Activated CD8-positive, alpha-beta T cell treated with anti-CD3 and anti-CD28 coated beads, Interleukin-2, amount 10 ng/mL, durations not matched to agents 7 days and 5 days (primary cell): ENCODE measurements at regions not wholly inside any gene's neighbourhood (a gene's known extent, or its start where the extent isn't known, plus 50 kb on each side); places are given as distances from the start of the nearest gene placed in this dataset.

Experiments
- ATAC-seq: fragments of 150-1000 bp; cut with Tn5 transposase; one replicate; pipeline ENCODE4 v1.10.0; 2021; ENCODE audit warnings: moderate library complexity
- CTCF ChIA-PET: fragments of 350-600 bp; sonication (Branson Sonifier 250); formaldehyde crosslinking; loops from one replicate; lab custom pipeline; 2021; ENCODE audit warnings: antibody characterized with exemption; lab: Charles Lee
- POLR2A ChIA-PET: fragments of 350-600 bp; sonication (Branson Sonifier 250); formaldehyde crosslinking; loops from one replicate; lab custom pipeline; 2021; ENCODE audit warnings: antibody characterized with exemption; lab: Charles Lee
- DNase-seq: peaks from one replicate; pipeline ENCODE4 v3.0.0-alpha.2; 2020
- H3K27ac Mint-ChIP-seq: one replicate; pipeline ENCODE4 v1.8.0; 2021; ENCODE audit warnings: mild to moderate bottlenecking, mixed read lengths
- H3K27me3 Mint-ChIP-seq: one replicate; pipeline ENCODE4 v1.8.0; 2021; ENCODE audit warnings: low read depth, mixed read lengths
- H3K36me3 Mint-ChIP-seq: one replicate; pipeline ENCODE4 v1.8.0; 2021; ENCODE audit warnings: low read depth, mixed read lengths
- H3K4me1 Mint-ChIP-seq: one replicate; pipeline ENCODE4 v1.8.0; 2021; ENCODE audit warnings: low read depth, mixed read lengths
- H3K4me3 Mint-ChIP-seq: one replicate; pipeline ENCODE4 v1.8.0; 2021; ENCODE audit warnings: mild to moderate bottlenecking, mixed read lengths
- H3K9me3 Mint-ChIP-seq: one replicate; pipeline ENCODE4 v1.8.0; 2022; ENCODE audit warnings: mixed read lengths; ENCODE audit not compliant: insufficient read depth

GRCh38 chr15:70276401-70276800, 178.7 kb upstream of the TLE3 start:
- ChIA-PET CTCF (no interaction called here), POLR2A (no interaction called here)
- H3K27ac Mint-ChIP-seq = no peak overlapping the region
- H3K9me3 Mint-ChIP-seq = no peaks in the 10 kb centered on the region
- no peak overlapping the region for H3K4me3 Mint-ChIP-seq
- H3K27me3 Mint-ChIP-seq = peaks cover 8% of the 10 kb centered on the region
- no peaks in the 10 kb centered on the region for H3K36me3 Mint-ChIP-seq
- DNase-seq (no peak), ATAC-seq (no peak)
- peaks cover 13% of the 10 kb centered on the region for H3K4me1 Mint-ChIP-seq

- no peak overlapping the region for H3K4me3 Mint-ChIP-seq
- H3K36me3 Mint-ChIP-seq = no peaks in the 10 kb centered on the region
- H3K27ac Mint-ChIP-seq = no peak overlapping the region
- DNase-seq (no peak), ATAC-seq (no peak)
- ChIA-PET CTCF (no interaction called here), POLR2A (no interaction called here)
- H3K27me3 Mint-ChIP-seq = peaks cover 13% of the 10 kb centered on the region
- H3K9me3 Mint-ChIP-seq = no peaks in the 10 kb centered on the region
- peaks cover 10% of the 10 kb centered on the region for H3K4me1 Mint-ChIP-seq
Observed at GRCh38 chr15:70275461-70276138, 177.9 kb upstream of the TLE3 start.

- Mint-ChIP-seq H3K4me3 (no peak overlapping the region), H3K27me3 (peaks cover 15% of the 10 kb centered on the region), H3K27ac (no peak overlapping the region), H3K4me1 (peaks cover 12% of the 10 kb centered on the region), H3K36me3 (no peaks in the 10 kb centered on the region), H3K9me3 (no peaks in the 10 kb centered on the region)
- DNase-seq (no peak), ATAC-seq (no peak)
- POLR2A ChIA-PET = no interaction called here
- CTCF ChIA-PET = interaction anchor here (2.2 kb wide), 1 partner anchor 192 kb away, joined by 6 read pairs; no protein-coding TSS in a partner anchor
Observed at GRCh38 chr15:70274908-70275307, 177.2 kb upstream of the TLE3 start.

- Mint-ChIP-seq H3K27ac (no peak overlapping the region), H3K4me1 (peaks cover 14% of the 10 kb centered on the region), H3K36me3 (no peaks in the 10 kb centered on the region), H3K27me3 (peaks cover 18% of the 10 kb centered on the region), H3K9me3 (no peaks in the 10 kb centered on the region), H3K4me3 (no peak overlapping the region)
- no peak for DNase-seq
- ATAC-seq = no peak
- POLR2A ChIA-PET = no interaction called here
- CTCF ChIA-PET = interaction anchor here (1.1 to 2.2 kb wide), 4 partner anchors 15 to 193 kb away, joined by 3 to 6 read pairs (median 4); no protein-coding TSS in a partner anchor
Observed at GRCh38 chr15:70274255-70274880, 176.7 kb upstream of the TLE3 start.

- Mint-ChIP-seq H3K27me3 (peaks cover 19% of the 10 kb centered on the region), H3K4me3 (no peak overlapping the region), H3K36me3 (no peaks in the 10 kb centered on the region), H3K4me1 (peaks cover 14% of the 10 kb centered on the region), H3K27ac (no peak overlapping the region), H3K9me3 (no peaks in the 10 kb centered on the region)
- no peak for ATAC-seq
- ChIA-PET POLR2A (no interaction called here), CTCF (interaction anchor here (1.1 to 2.2 kb wide), 4 partner anchors 14 to 193 kb away, joined by 3 to 6 read pairs (median 4); no protein-coding TSS in a partner anchor)
- DNase-seq = no peak
Observed at GRCh38 chr15:70273808-70274207, 176.1 kb upstream of the TLE3 start.

- H3K27ac Mint-ChIP-seq = no peak overlapping the region
- H3K4me3 Mint-ChIP-seq = no peak overlapping the region
- ChIA-PET CTCF (interaction anchor here (1.2 to 2.2 kb wide), 3 partner anchors 13 to 194 kb away, joined by 3 to 6 read pairs (median 6); no protein-coding TSS in a partner anchor), POLR2A (no interaction called here)
- no peak for DNase-seq
- H3K27me3 Mint-ChIP-seq = peaks cover 26% of the 10 kb centered on the region
- no peaks in the 10 kb centered on the region for H3K9me3 Mint-ChIP-seq
- no peak for ATAC-seq
- H3K4me1 Mint-ChIP-seq = peaks cover 16% of the 10 kb centered on the region
- H3K36me3 Mint-ChIP-seq = no peaks in the 10 kb centered on the region
Observed at GRCh38 chr15:70272565-70273355, 175.0 kb upstream of the TLE3 start.

GRCh38 chr15:70271422-70272088, 173.8 kb upstream of the TLE3 start:
- DNase-seq (no peak), ATAC-seq (no peak)
- no peaks in the 10 kb centered on the region for H3K36me3 Mint-ChIP-seq
- CTCF ChIA-PET = no interaction called here
- no peak overlapping the region for H3K27ac Mint-ChIP-seq
- POLR2A ChIA-PET = no interaction called here
- no peaks in the 10 kb centered on the region for H3K9me3 Mint-ChIP-seq
- H3K4me3 Mint-ChIP-seq = no peak overlapping the region
- peaks cover 36% of the 10 kb centered on the region for H3K27me3 Mint-ChIP-seq
- peaks cover 27% of the 10 kb centered on the region for H3K4me1 Mint-ChIP-seq

GRCh38 chr15:70270752-70271111, 173.0 kb upstream of the TLE3 start:
- ATAC-seq = no peak

GRCh38 chr15:70269991-70270751, 172.5 kb upstream of the TLE3 start:
- Mint-ChIP-seq H3K9me3 (no peaks in the 10 kb centered on the region), H3K4me3 (no peak overlapping the region), H3K4me1 (peaks cover 40% of the 10 kb centered on the region), H3K27ac (no peak overlapping the region), H3K27me3 (peaks cover 43% of the 10 kb centered on the region), H3K36me3 (no peaks in the 10 kb centered on the region)
- POLR2A ChIA-PET = no interaction called here
- DNase-seq = no peak
- CTCF ChIA-PET = interaction anchor here (1.2 kb wide), 1 partner anchor 10 kb away, joined by 3 read pairs; no protein-coding TSS in a partner anchor
- no peak for ATAC-seq

More at GRCh38 chr15:70270752-70271111, 173.0 kb upstream of the TLE3 start:
- Mint-ChIP-seq H3K36me3 (no peaks in the 10 kb centered on the region), H3K4me3 (no peak overlapping the region), H3K27me3 (peaks cover 43% of the 10 kb centered on the region), H3K27ac (no peak overlapping the region), H3K9me3 (no peaks in the 10 kb centered on the region), H3K4me1 (peaks cover 35% of the 10 kb centered on the region)
- POLR2A ChIA-PET = no interaction called here
- no peak for DNase-seq
- CTCF ChIA-PET = no interaction called here

- no peak overlapping the region for H3K27ac Mint-ChIP-seq
- H3K9me3 Mint-ChIP-seq = no peaks in the 10 kb centered on the region
- POLR2A ChIA-PET = no interaction called here
Observed at GRCh38 chr15:70269311-70269911, 171.7 kb upstream of the TLE3 start.

More at GRCh38 chr15:70269311-70269911, 171.7 kb upstream of the TLE3 start:
- Mint-ChIP-seq H3K36me3 (no peaks in the 10 kb centered on the region), H3K4me1 (peaks cover 41% of the 10 kb centered on the region), H3K4me3 (no peak overlapping the region), H3K27me3 (peaks cover 43% of the 10 kb centered on the region)
- CTCF ChIA-PET = interaction anchor here (1.2 kb wide), 1 partner anchor 9 kb away, joined by 3 read pairs; no protein-coding TSS in a partner anchor
- DNase-seq (no peak), ATAC-seq (no peak)
